Caco-2 (cell line): ENCODE measurements at regions not wholly inside any gene's neighbourhood (a gene's known extent, or its start where the extent isn't known, plus 50 kb on each side); places are given as distances from the start of the nearest gene placed in this dataset.
"Not testable (repeated sequence)": the region's sequence is repeated elsewhere in the genome, so short reads cannot be mapped to it uniquely, and the experiment has no call there.

ENCODE experiments used
- BruUV-seq: library from RNA; stranded (reverse); fragments of 400-500 nt; replicated peaks from 2 replicates; lab custom pipeline; 2021; lab: Mats Ljungman, UMichigan
- CTCF ChIA-PET: fragments of 300-600 bp; sonication (Branson Sonifier 250); formaldehyde crosslinking; loops from one replicate; lab custom pipeline; 2022; ENCODE audit warnings: antibody characterized with exemption; lab: Charles Lee
- POLR2A ChIA-PET: fragments of 300-600 bp; sonication (Branson Sonifier 250); formaldehyde crosslinking; loops from one replicate; lab custom pipeline; 2022; ENCODE audit warnings: antibody characterized with exemption; lab: Charles Lee
- DNase-seq, 2 experiments: peaks; one replicate each; pipeline versions ENCODE4 v3.0.0 to v3.0.0-alpha.2; 2020 to 2022
- H3K27me3 ChIP-seq: replicated peaks from 2 replicates; pipeline ENCODE4 v1.6.0; 2011; ENCODE audit warnings: low read length; ENCODE audit not compliant: control insufficient read depth, insufficient read depth
- H3K36me3 ChIP-seq: 2 replicates; pipeline ENCODE4 v1.5.1; 2011; ENCODE audit warnings: low read length; ENCODE audit not compliant: control insufficient read depth, insufficient read depth
- H3K4me1 ChIP-seq: fragments of 250-450 bp; sonication (Bioruptor Pico); 2 replicates; pipeline ENCODE4 v1.5.1; 2020; ENCODE audit warnings: mild to moderate bottlenecking
- H3K4me3 ChIP-seq: 2 replicates; pipeline ENCODE4 v1.5.1; 2011; ENCODE audit warnings: low read depth, mild to moderate bottlenecking, control low read depth, low read length
- H3K9me3 ChIP-seq: fragments of 250-450 bp; sonication (Bioruptor Pico); 2 replicates; pipeline ENCODE4 v1.5.1; 2020; ENCODE audit warnings: mild to moderate bottlenecking, moderate library complexity
- H3K27ac Mint-ChIP-seq: one replicate; pipeline ENCODE4 v1.8.0; 2022; ENCODE audit warnings: mixed read lengths; ENCODE audit not compliant: unreplicated experiment
- H3K27me3 Mint-ChIP-seq: one replicate; pipeline ENCODE4 v1.8.0; 2022; ENCODE audit warnings: mixed read lengths; ENCODE audit not compliant: insufficient read depth, unreplicated experiment
- H3K36me3 Mint-ChIP-seq: one replicate; pipeline ENCODE4 v1.8.0; 2022; ENCODE audit warnings: mild to moderate bottlenecking, mixed read lengths; ENCODE audit not compliant: insufficient read depth, unreplicated experiment
- H3K4me1 Mint-ChIP-seq: one replicate; pipeline ENCODE4 v1.8.0; 2022; ENCODE audit warnings: low read depth, mixed read lengths; ENCODE audit not compliant: unreplicated experiment
- H3K4me3 Mint-ChIP-seq: one replicate; pipeline ENCODE4 v1.8.0; 2022; ENCODE audit warnings: mild to moderate bottlenecking, moderate library complexity, mixed read lengths; ENCODE audit not compliant: unreplicated experiment
- H3K9me3 Mint-ChIP-seq: one replicate; pipeline ENCODE4 v1.8.0; 2022; ENCODE audit warnings: mixed read lengths; ENCODE audit not compliant: unreplicated experiment
- intact Hi-C: fragments of 100-400 bp; cut with micrococcal nuclease; formaldehyde crosslinking; loops from one replicate; pipeline ENCODE4 v1.10.0; 2022; ENCODE audit not compliant: unreplicated experiment
- TF ChIP-seq, protein P1 (sequence below), 2 experiments: fragments of 200-600 bp in 1 of 2; IDR thresholded peaks; 1 replicate in 1 of 2; 2 replicates in 1 of 2; pipeline versions ENCODE4 v1.5.1 to v1.8.0; 2011 to 2022; ENCODE audit warnings: antibody characterized with exemption in 1 of 2, control low read depth in 1 of 2, inconsistent platforms in 1 of 2, low read depth in 1 of 2, low read length in 1 of 2, mild to moderate bottlenecking in 1 of 2, moderate library complexity in 1 of 2; ENCODE audit not compliant: insufficient read depth in 1 of 2, severe bottlenecking in 1 of 2, unreplicated experiment in 1 of 2

DNA sequence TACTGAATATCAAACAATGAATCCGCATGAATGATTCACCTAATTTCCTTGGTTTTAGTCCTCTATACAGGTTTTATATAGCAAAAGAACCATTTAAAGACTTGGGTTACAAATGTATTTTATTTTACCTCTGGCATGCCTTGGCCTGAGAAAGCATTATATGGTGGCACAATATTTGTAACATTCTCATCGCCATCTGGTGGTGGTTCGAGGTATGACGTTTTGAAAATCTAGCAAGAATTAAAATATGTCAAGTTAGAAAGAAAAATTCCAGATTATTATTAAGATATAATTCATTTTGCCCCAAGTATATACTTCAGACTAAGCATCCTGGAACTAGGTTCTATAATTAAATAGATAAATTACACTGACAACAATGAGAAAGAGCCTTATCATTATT is 445.9 kb downstream of the ZNF33B start:
- H3K4me3 Mint-ChIP-seq, POLR2A ChIA-PET, H3K36me3 Mint-ChIP-seq, H3K36me3 ChIP-seq, intact Hi-C loops, H3K4me3 ChIP-seq, H3K27ac Mint-ChIP-seq, H3K27me3 ChIP-seq, BruUV-seq, H3K4me1 Mint-ChIP-seq, CTCF ChIA-PET, H3K27me3 Mint-ChIP-seq, H3K4me1 ChIP-seq, H3K9me3 ChIP-seq: not testable (repeated sequence)
- peak in 1 of 2 experiments; percentile 50 for DNase-seq
- H3K9me3 Mint-ChIP-seq = peaks cover 30% of the 10 kb centered on the region
- TF ChIP-seq, protein P1, sequence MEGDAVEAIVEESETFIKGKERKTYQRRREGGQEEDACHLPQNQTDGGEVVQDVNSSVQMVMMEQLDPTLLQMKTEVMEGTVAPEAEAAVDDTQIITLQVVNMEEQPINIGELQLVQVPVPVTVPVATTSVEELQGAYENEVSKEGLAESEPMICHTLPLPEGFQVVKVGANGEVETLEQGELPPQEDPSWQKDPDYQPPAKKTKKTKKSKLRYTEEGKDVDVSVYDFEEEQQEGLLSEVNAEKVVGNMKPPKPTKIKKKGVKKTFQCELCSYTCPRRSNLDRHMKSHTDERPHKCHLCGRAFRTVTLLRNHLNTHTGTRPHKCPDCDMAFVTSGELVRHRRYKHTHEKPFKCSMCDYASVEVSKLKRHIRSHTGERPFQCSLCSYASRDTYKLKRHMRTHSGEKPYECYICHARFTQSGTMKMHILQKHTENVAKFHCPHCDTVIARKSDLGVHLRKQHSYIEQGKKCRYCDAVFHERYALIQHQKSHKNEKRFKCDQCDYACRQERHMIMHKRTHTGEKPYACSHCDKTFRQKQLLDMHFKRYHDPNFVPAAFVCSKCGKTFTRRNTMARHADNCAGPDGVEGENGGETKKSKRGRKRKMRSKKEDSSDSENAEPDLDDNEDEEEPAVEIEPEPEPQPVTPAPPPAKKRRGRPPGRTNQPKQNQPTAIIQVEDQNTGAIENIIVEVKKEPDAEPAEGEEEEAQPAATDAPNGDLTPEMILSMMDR (IDR thresholded peaks at IDR 0.05; ENCODE audit: insufficient read depth in 1 of 2, low read depth in 1 of 2, low read length in 1 of 2, severe bottlenecking in 1 of 2, unreplicated experiment in 1 of 2) = peak; percentile 36 to 73

DNA sequence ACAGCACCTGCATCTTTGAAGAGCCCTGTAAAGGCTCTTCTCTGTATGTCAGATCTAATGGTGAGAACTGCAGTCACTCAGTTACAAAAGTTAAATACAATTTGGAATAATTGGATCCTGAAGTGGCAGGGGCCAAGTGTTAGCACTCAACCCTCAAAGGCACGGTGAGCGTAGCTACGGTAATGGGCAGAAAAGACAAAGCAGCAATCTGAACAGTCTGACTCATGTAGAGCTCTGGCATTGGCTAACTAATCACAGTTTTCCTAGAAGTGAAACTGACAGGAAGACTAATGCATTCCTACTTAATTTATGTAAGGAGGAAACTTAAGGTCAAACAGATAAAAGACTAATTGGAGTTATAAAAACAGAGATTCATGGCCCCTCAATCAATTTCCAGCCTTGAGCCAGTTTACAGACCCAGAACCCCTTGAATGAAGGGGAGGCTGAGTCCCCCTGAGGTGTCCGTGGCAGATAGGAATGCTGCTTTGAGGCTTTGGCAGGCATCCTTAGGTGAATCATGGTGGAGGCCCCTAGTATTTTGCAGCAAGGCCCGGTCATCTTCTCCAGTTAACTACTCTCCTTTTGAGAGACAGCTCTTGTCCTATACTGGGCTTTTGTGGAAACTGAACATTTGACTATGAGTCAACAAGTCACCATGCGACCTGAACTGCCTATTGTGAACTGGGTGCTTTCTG is 450.7 kb downstream of the ZNF33B start:
- CTCF ChIA-PET, H3K4me1 Mint-ChIP-seq, H3K4me3 ChIP-seq, H3K9me3 ChIP-seq, H3K27ac Mint-ChIP-seq, H3K36me3 Mint-ChIP-seq, H3K27me3 ChIP-seq, H3K4me1 ChIP-seq, DNase-seq, BruUV-seq, intact Hi-C loops, H3K27me3 Mint-ChIP-seq, H3K4me3 Mint-ChIP-seq, POLR2A ChIA-PET, H3K36me3 ChIP-seq: not testable (repeated sequence)
- H3K9me3 Mint-ChIP-seq = peaks cover 21% of the 10 kb centered on the region

DNA sequence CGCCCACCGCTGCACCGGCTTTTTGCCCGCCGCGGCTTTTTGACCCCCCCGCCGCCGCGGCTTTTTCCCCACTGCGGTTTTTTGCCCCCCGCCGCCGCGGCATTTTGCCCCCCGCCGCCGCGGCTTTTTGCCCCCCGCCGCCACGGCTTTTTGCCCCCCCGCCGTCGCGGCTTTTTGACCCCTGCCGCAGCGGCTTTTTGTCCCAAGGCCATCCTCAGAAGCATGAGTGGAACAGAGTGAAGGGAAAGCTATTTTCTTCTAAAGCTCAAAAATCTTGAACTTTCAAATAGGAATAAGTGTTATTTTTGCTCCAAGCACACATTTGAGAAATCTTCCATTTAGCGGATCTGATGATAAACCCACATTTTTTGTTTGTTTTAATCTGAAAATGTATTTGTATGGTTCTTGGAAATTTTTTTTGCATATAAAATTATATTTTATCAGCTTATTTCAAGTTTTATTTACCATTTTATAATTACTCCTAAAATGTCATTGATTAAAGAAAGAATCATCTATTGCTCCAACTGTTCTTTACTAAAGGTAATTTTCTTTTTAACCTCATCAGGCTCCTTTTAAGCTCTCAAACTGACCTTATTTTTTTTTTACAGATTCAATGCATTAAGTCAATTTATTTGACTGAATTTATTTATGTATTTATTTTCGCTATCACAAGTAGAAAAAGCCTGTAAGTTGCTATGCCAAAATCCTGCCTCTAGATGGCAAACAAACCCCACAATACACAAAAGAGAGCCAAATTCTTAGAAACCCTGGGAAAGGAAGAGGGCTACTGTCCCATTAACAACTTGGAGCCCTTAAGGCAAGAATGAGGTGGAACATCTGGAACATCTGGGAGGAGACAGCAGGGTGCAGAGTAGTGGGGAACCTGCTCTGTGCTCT is 460.3 kb downstream of the ZNF33B start:
- POLR2A ChIA-PET, H3K4me3 ChIP-seq, H3K4me1 Mint-ChIP-seq, H3K36me3 ChIP-seq, H3K4me3 Mint-ChIP-seq, intact Hi-C loops, H3K9me3 ChIP-seq, H3K27ac Mint-ChIP-seq, H3K36me3 Mint-ChIP-seq, CTCF ChIA-PET, H3K27me3 ChIP-seq, H3K27me3 Mint-ChIP-seq, BruUV-seq, H3K4me1 ChIP-seq: not testable (repeated sequence)
- DNase-seq = peak in 1 of 2 experiments; percentile 5
- H3K9me3 Mint-ChIP-seq = peaks cover 45% of the 10 kb centered on the region
- TF ChIP-seq, protein P1 (IDR thresholded peaks at IDR 0.05; ENCODE audit: insufficient read depth in 1 of 2, low read depth in 1 of 2, low read length in 1 of 2, severe bottlenecking in 1 of 2, unreplicated experiment in 1 of 2) = peak in 1 of 2 experiments; percentile 31
